Gastroesophageal sphincter (tissue), 3 donors: ENCODE measurements at regions not wholly inside any gene's neighbourhood (a gene's known extent, or its start where the extent isn't known, plus 50 kb on each side); places are given as distances from the start of the nearest gene placed in this dataset.

Experiments
- EP300 ChIP-seq: sonication (generic); formaldehyde crosslinking; IDR thresholded peaks from one replicate; pipeline ENCODE4 v1.6.1; 2017; ENCODE audit warnings: antibody characterized with exemption, mild to moderate bottlenecking
- POLR2A ChIP-seq, 2 donors: fragments of 450-650 bp; IDR thresholded peaks; one replicate each; pipeline ENCODE4 v1.6.1; 2017; ENCODE audit warnings: antibody characterized with exemption in 2 of 2, mild to moderate bottlenecking in 2 of 2, moderate library complexity in 1 of 2
- POLR2AphosphoS5 ChIP-seq: sonication (generic); formaldehyde crosslinking; IDR thresholded peaks from one replicate; pipeline ENCODE4 v1.6.1; 2017; ENCODE audit warnings: antibody characterized with exemption
- TF ChIP-seq, protein P1 (sequence below), 4 experiments: fragments of 200-600 bp in 2 of 4; fragments of 450-650 bp in 2 of 4; sonication (generic) in 1 of 4; IDR thresholded peaks; one replicate each; pipeline ENCODE4 v1.5.1; 2017 to 2019; ENCODE audit warnings: antibody characterized with exemption in 4 of 4, mild to moderate bottlenecking in 2 of 4, moderate library complexity in 2 of 4

- TF ChIP-seq, protein P1, sequence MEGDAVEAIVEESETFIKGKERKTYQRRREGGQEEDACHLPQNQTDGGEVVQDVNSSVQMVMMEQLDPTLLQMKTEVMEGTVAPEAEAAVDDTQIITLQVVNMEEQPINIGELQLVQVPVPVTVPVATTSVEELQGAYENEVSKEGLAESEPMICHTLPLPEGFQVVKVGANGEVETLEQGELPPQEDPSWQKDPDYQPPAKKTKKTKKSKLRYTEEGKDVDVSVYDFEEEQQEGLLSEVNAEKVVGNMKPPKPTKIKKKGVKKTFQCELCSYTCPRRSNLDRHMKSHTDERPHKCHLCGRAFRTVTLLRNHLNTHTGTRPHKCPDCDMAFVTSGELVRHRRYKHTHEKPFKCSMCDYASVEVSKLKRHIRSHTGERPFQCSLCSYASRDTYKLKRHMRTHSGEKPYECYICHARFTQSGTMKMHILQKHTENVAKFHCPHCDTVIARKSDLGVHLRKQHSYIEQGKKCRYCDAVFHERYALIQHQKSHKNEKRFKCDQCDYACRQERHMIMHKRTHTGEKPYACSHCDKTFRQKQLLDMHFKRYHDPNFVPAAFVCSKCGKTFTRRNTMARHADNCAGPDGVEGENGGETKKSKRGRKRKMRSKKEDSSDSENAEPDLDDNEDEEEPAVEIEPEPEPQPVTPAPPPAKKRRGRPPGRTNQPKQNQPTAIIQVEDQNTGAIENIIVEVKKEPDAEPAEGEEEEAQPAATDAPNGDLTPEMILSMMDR (IDR thresholded peaks at IDR 0.05) = no peak
- no peak for TF ChIP-seq POLR2A (IDR thresholded peaks at IDR 0.05)
- TF ChIP-seq POLR2AphosphoS5 = no peak
- TF ChIP-seq EP300 = no peak
These were observed 113.9 kb upstream of the DPT start for GRCh38 chr1:168842916-168843315.
